AG10803 (cell line): ENCODE measurements at regions not wholly inside any gene's neighbourhood (a gene's known extent, or its start where the extent isn't known, plus 50 kb on each side); places are given as distances from the start of the nearest gene placed in this dataset.

Source experiments
- DNase-seq: peaks from one replicate; pipeline ENCODE4 v3.0.0; 2010; ENCODE audit warnings: low read depth
- H3K4me3 ChIP-seq: 2 replicates; pipeline ENCODE4 v1.5.1; 2011; ENCODE audit warnings: mild to moderate bottlenecking, low read length, control low read depth
- CTCF ChIP-seq: conservative IDR thresholded peaks from 2 replicates; pipeline ENCODE4 v1.5.1; 2011; ENCODE audit warnings: mild to moderate bottlenecking, low read length, control low read depth, inconsistent platforms

GRCh38 chr2:52570716-52571115 lies 1196.9 kb upstream of the CHAC2 start:
- no peak overlapping the region for H3K4me3 ChIP-seq
- no peak for TF ChIP-seq CTCF
- no peak for DNase-seq

GRCh38 chr2:52563151-52563550 lies 1204.5 kb upstream of the CHAC2 start:
- no peak for TF ChIP-seq CTCF
- no peak overlapping the region for H3K4me3 ChIP-seq
- DNase-seq, result no peak

GRCh38 chr2:52558265-52558664 lies 1209.3 kb upstream of the CHAC2 start:
- TF ChIP-seq CTCF, result no peak
- H3K4me3 ChIP-seq, result no peak overlapping the region

GRCh38 chr2:52542297-52542696 lies 1225.3 kb upstream of the CHAC2 start:
- no peak overlapping the region for H3K4me3 ChIP-seq
- no peak for DNase-seq
- TF ChIP-seq CTCF, result no peak

More at GRCh38 chr2:52558265-52558664, 1209.3 kb upstream of the CHAC2 start:
- DNase-seq, result no peak

- no peak overlapping the region for H3K4me3 ChIP-seq
- TF ChIP-seq CTCF, result no peak
- DNase-seq, result no peak
Observed at GRCh38 chr2:52539026-52539970, 1228.3 kb upstream of the CHAC2 start.

GRCh38 chr2:52537588-52537987 lies 1230.0 kb upstream of the CHAC2 start:
- TF ChIP-seq CTCF, result no peak
- no peak for DNase-seq
- H3K4me3 ChIP-seq, result no peak overlapping the region

- H3K4me3 ChIP-seq, result no peak overlapping the region
- TF ChIP-seq CTCF, result no peak
- DNase-seq, result no peak
Observed at GRCh38 chr2:52536929-52537460, 1230.6 kb upstream of the CHAC2 start.
